GM12801 (cell line): ENCODE measurements at regions not wholly inside any gene's neighbourhood (a gene's known extent, or its start where the extent isn't known, plus 50 kb on each side); places are given as distances from the start of the nearest gene placed in this dataset.

Experiments used
- TF ChIP-seq, protein P1 (sequence below): IDR thresholded peaks from one replicate; pipeline ENCODE4 v1.5.1; 2011; ENCODE audit warnings: control low read depth; ENCODE audit not compliant: insufficient read length; ENCODE audit errors: extremely low read depth

DNA sequence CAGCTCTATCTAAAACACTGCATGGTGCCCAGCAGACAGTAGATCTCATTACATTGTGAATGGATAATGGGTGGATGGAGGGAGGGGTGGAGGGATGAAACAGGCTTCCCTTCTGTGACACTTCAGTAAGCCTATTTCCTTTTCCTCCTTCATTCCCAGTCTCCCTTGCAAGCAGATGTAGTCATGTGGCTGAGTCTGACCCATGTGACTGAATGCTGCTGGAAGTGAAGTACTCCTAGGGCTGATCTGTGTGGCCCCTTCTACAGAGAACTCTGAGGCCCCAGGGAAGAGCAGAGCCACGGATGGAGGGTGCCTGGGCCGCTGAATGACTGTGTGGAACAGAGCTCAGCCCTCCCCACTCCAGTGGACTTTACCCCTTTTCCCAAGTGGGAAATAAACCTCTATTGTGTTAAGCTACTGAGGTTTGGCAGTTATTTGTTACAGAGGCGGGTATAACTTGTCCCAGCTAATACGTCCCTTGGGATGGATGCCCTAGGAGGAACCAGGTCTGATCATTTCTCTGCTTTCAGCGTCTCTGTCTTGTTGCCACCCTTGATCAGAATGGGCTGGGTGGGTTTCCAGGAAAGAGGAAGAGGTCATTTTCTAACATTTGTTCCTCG lies 176.1 kb upstream of the MVB12B start:
- TF ChIP-seq, protein P1, sequence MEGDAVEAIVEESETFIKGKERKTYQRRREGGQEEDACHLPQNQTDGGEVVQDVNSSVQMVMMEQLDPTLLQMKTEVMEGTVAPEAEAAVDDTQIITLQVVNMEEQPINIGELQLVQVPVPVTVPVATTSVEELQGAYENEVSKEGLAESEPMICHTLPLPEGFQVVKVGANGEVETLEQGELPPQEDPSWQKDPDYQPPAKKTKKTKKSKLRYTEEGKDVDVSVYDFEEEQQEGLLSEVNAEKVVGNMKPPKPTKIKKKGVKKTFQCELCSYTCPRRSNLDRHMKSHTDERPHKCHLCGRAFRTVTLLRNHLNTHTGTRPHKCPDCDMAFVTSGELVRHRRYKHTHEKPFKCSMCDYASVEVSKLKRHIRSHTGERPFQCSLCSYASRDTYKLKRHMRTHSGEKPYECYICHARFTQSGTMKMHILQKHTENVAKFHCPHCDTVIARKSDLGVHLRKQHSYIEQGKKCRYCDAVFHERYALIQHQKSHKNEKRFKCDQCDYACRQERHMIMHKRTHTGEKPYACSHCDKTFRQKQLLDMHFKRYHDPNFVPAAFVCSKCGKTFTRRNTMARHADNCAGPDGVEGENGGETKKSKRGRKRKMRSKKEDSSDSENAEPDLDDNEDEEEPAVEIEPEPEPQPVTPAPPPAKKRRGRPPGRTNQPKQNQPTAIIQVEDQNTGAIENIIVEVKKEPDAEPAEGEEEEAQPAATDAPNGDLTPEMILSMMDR, result no peak

DNA sequence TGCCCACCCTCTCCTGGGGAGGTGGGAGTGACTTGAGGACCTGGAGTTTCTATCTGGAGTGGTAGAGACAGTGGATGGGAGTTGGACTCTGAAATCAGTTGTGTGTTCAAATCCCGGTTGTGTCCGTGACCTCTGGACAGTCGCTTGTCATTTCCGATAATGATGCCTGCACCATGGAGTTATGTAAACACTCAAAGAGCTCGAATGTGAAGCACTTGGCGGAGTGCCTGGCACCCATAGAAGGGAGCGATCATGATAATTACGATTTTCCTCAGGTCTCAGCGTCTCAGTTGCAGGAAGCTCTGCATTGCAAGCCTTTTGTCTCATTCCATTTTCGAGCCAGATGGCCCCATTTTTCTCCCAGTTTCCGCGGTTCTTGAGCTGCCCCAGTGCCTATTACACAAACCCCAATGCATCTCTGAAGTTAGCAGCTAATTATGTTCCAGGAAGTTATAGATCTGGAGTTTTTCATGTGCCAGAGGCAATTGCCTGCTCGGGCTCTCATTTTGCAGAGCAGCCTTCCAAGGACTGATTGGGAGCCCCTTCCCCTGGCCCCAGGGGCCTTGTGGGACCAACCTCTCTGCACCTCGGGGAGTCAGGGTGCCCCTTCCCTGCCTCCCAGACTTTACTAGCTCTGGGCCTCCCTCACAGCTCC lies 175.5 kb upstream of the MVB12B start:
- TF ChIP-seq, protein P1, result no peak

GRCh38 chr9:126151686-126152134 lies 174.9 kb upstream of the MVB12B start:
- TF ChIP-seq, protein P1, result no peak

- TF ChIP-seq, protein P1, result no peak
Measured at GRCh38 chr9:126152622-126153362, 173.8 kb upstream of the MVB12B start.

- TF ChIP-seq, protein P1, result no peak
Measured at GRCh38 chr9:126153382-126153781, 173.2 kb upstream of the MVB12B start.

- TF ChIP-seq, protein P1, result no peak
Measured at GRCh38 chr9:126154182-126154827, 172.3 kb upstream of the MVB12B start.

- TF ChIP-seq, protein P1, result no peak
Measured at GRCh38 chr9:126154869-126155268, 171.8 kb upstream of the MVB12B start.
